ENCODE measurements at regions not wholly inside any gene's neighbourhood (a gene's known extent, or its start where the extent isn't known, plus 50 kb on each side); places are given as distances from the start of the nearest gene placed in this dataset.

- DNase-seq: no peak
These were observed 246.5 kb upstream of the MIR17HG start for GRCh38 chr13:91100944-91101343.

- DNase-seq: no peak
These were observed 246.1 kb upstream of the MIR17HG start for GRCh38 chr13:91101381-91101780.

GRCh38 chr13:91105270-91105669 is 242.2 kb upstream of the MIR17HG start:
- no peak for DNase-seq

GRCh38 chr13:91106565-91106964 is 240.9 kb upstream of the MIR17HG start:
- DNase-seq: no peak

GRCh38 chr13:91108315-91108714 is 239.2 kb upstream of the MIR17HG start:
- no peak for DNase-seq

- DNase-seq: no peak
These were observed 235.8 kb upstream of the MIR17HG start for GRCh38 chr13:91111476-91112200.

GRCh38 chr13:91112201-91112923 is 235.1 kb upstream of the MIR17HG start:
- DNase-seq: no peak

DNA sequence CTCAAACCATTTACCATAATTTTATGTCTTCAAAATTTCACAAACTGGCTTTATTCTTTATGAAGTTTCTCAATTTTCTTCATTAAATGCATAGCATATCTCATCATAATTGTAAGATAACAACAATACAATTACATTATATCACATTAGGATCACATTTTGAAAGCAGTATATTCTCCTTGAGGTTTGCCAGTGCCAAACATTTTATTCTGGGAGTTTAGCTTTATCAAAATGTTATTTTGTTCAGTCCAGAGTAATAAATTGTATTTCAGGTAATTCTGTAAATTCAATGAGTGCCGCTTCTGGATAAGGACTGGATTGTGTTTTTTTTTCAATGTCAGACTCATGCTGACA is 234.6 kb upstream of the MIR17HG start:
- DNase-seq: no peak

DNA sequence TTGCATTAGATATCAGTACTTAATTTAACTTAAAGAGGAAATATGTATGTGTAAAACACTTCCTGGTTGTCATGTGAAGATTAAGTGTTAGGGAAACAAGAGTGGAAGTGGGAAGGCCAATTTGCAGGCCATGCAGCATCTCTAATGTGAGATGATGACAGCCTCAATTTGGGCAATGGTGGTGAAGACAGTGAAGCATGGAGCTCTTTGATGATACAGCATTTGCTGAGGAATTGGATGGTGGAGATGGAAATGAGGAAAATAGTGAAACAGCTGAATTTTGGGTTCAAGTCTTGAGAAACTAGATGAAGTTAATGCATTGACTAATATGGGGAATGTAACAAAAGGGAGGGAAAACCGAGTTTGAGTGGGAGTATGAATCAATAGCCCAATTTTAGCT is 231.7 kb upstream of the MIR17HG start:
- no peak for DNase-seq

DNA sequence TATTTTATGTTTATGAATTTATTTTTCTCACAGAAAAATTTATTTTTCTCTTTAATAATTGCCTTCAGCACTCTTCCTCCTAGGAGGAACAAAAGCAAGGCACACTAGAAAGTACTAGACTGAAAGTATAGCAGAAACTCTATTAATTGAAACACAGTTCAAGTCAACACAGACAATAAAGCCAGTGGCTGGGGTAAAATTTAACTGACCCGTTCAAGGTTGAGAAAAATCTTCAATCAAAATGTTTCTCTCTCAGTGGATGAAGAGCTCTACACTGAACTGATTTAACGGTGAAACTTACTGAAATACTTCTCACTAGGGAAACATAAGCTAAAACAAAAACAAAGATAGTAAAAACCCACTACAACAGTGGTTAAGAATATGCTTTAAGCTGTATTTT is 230.1 kb upstream of the MIR17HG start:
- DNase-seq: no peak

GRCh38 chr13:91119643-91120042 is 227.8 kb upstream of the MIR17HG start:
- no peak for DNase-seq

GRCh38 chr13:91122766-91123165 is 224.7 kb upstream of the MIR17HG start:
- DNase-seq: no peak

- DNase-seq: no peak
These were observed 223.9 kb upstream of the MIR17HG start for GRCh38 chr13:91123456-91124127.

GRCh38 chr13:91126806-91127205 is 220.7 kb upstream of the MIR17HG start:
- DNase-seq: no peak

- DNase-seq: no peak
These were observed 219.5 kb upstream of the MIR17HG start for GRCh38 chr13:91127995-91128394.

DNA sequence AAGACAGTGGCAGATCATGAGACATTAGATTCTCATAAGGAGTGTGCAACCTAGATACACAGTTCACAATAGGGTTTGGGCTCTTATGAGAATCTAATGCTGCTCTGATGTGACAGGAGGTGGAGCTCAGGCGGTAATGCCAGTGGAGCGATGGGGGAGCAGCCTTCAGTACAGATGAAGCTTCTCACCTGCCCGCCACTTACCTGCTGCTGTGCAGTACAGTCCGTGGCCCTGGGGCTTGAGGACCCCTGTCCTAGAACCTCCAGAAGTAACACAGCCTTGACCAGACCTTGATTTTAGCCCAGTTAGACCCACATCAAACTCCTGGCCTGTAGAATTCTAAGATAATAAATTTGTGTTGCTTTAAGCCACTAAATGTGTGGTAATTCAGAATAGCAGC is 215.1 kb upstream of the MIR17HG start:
- no peak for DNase-seq

DNA sequence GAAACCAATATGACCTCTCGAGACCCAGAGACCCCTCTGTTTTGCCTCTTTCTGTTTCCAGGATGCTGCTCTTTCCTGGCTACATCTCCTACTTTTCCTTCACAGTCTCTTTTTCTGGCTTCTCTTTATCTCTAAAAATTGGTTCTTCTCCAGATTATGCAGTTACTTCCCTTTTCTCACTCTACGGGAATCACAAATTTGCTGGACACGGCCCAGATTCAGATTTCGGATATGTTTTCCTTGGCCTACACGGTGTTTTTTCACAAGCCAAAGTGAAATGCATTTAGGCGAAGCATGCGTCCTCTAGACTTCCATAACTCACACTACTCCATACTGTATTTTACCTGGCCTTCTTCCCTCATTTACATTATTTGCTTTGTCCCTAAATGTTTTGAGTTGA is 214.7 kb upstream of the MIR17HG start:
- DNase-seq: no peak

- peak; percentile 18 to 28 for DNase-seq
These were observed 213.3 kb upstream of the MIR17HG start for GRCh38 chr13:91133941-91134802.

GRCh38 chr13:91134803-91135184 is 212.7 kb upstream of the MIR17HG start:
- DNase-seq: no peak

- DNase-seq: no peak
These were observed 212.1 kb upstream of the MIR17HG start for GRCh38 chr13:91135376-91135775.

- no peak for DNase-seq
These were observed 211.5 kb upstream of the MIR17HG start for GRCh38 chr13:91135968-91136367.

GRCh38 chr13:91136806-91137205 is 210.7 kb upstream of the MIR17HG start:
- DNase-seq: no peak

DNA sequence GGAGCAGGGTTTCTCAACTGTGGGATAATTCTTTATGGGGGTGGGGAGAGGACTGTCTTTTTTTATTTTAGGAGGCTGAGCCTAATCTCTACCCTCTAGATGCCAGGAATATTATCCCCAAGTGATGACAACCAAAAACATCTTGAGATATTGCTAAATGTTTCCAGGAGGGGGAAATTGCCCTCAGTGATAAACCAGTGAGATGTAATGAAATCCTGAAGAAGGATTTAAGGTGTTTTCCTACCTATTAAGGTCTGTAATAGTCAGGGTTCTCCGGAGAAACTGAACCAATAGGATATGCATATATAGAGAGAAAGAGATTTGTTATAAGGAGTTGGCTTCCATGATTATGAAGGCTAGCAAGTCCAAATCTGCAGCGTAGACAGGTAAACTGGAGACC is 208.3 kb upstream of the MIR17HG start:
- no peak for DNase-seq
